Panc1 (cell line): ENCODE measurements at regions not wholly inside any gene's neighbourhood (a gene's known extent, or its start where the extent isn't known, plus 50 kb on each side); places are given as distances from the start of the nearest gene placed in this dataset.

Source experiments
- ATAC-seq: fragments of 200-7000 bp; cut with Tn5 transposase; 2 replicates; pipeline ENCODE4 v1.9.1; 2020; ENCODE audit warnings: mild to moderate bottlenecking, moderate library complexity
- BruUV-seq: library from RNA; stranded (reverse); fragments of 400-500 nt; replicated peaks from 2 replicates; lab custom pipeline; 2021; lab: Mats Ljungman, UMichigan
- CTCF ChIA-PET: fragments of 300-600 bp; sonication (Branson Sonifier 250); formaldehyde crosslinking; loops from one replicate; lab custom pipeline; 2022; ENCODE audit warnings: antibody characterized with exemption; lab: Charles Lee
- POLR2A ChIA-PET: fragments of 300-600 bp; sonication (Branson Sonifier 250); formaldehyde crosslinking; loops from one replicate; lab custom pipeline; 2022; ENCODE audit warnings: antibody characterized with exemption; lab: Charles Lee
- DNase-seq: peaks from one replicate; pipeline ENCODE4 v3.0.0-alpha.2; 2010; ENCODE audit warnings: low read depth, low spot score
- H3K27ac ChIP-seq: 2 replicates; pipeline ENCODE4 v1.5.1; 2011; ENCODE audit warnings: mild to moderate bottlenecking, low read length, inconsistent platforms
- H3K27me3 ChIP-seq: fragments of 200-500 bp; sonication (Bioruptor generic); 2 replicates; pipeline ENCODE4 v1.6.0; 2014; ENCODE audit warnings: low read length, inconsistent platforms; ENCODE audit not compliant: control insufficient read depth, insufficient read depth
- H3K36me3 ChIP-seq: fragments of 200-500 bp; sonication (Bioruptor generic); 2 replicates; pipeline ENCODE4 v1.5.1; 2014; ENCODE audit warnings: inconsistent platforms, mild to moderate bottlenecking, low read length, moderate library complexity; ENCODE audit not compliant: control insufficient read depth, insufficient read depth
- H3K4me1 ChIP-seq: 2 replicates; pipeline ENCODE4 v1.5.1; 2011; ENCODE audit warnings: inconsistent platforms, mild to moderate bottlenecking, low read length, moderate library complexity; ENCODE audit not compliant: control insufficient read depth, insufficient read depth
- H3K4me3 ChIP-seq, 2 experiments: 2 replicates each; pipeline ENCODE4 v1.5.1; 2011 to 2012; ENCODE audit warnings: low read depth in 2 of 2, low read length in 2 of 2, mild to moderate bottlenecking in 2 of 2, inconsistent platforms in 1 of 2, moderate library complexity in 1 of 2
- H3K9me3 ChIP-seq: fragments of 200-500 bp; sonication (Bioruptor generic); 2 replicates; pipeline ENCODE4 v1.5.1; 2014; ENCODE audit warnings: low read depth, mild to moderate bottlenecking, inconsistent platforms, low read length, moderate library complexity; ENCODE audit not compliant: control insufficient read depth, insufficient read depth
- CTCF ChIP-seq: fragments of 450-650 bp; IDR thresholded peaks from 2 replicates; pipeline ENCODE4 v1.5.1; 2017; ENCODE audit warnings: mild to moderate bottlenecking
- POLR2AphosphoS5 ChIP-seq: IDR thresholded peaks from 2 replicates; pipeline ENCODE4 v1.6.1; 2012; ENCODE audit warnings: mild to moderate bottlenecking, low read depth, low read length, moderate library complexity
- REST ChIP-seq, 2 experiments: IDR thresholded peaks; 2 replicates each; pipeline ENCODE4 v1.6.1; 2011 to 2012; ENCODE audit warnings: low read depth in 2 of 2, control low read depth in 1 of 2, low read length in 1 of 2, mild to moderate bottlenecking in 1 of 2, moderate library complexity in 1 of 2; ENCODE audit not compliant: insufficient read depth in 1 of 2
- SIN3A ChIP-seq: IDR thresholded peaks from 2 replicates; pipeline ENCODE4 v1.6.1; 2012; ENCODE audit warnings: low read depth, mild to moderate bottlenecking, low read length, moderate library complexity, borderline replicate concordance; ENCODE audit not compliant: insufficient read depth
- TCF7L2 ChIP-seq: IDR thresholded peaks from 2 replicates; pipeline ENCODE4 v1.6.1; 2011; ENCODE audit warnings: mild to moderate bottlenecking, low read depth, low read length, inconsistent platforms
- in situ Hi-C: cut with HindIII; loops from 2 replicates; pipeline ENCODE4 v1.10.0; 2016; ENCODE audit warnings: low sequenced_read_pairs, low pct_unique_long_range_greater_than_20kb
- intact Hi-C: fragments of 100-400 bp; cut with micrococcal nuclease; formaldehyde crosslinking; loops from one replicate; pipeline ENCODE4 v1.10.0; 2022; ENCODE audit not compliant: unreplicated experiment

GRCh38 chr6:159464816-159465215, 228.2 kb downstream of the SOD2 start:
- TF ChIP-seq TCF7L2: no peak
- TF ChIP-seq SIN3A: no peak
- H3K27ac ChIP-seq: no peak overlapping the region
- ChIA-PET POLR2A (interaction anchor here (0.7 kb wide), 1 partner anchor 75 kb away, joined by 3 read pairs; no protein-coding TSS in a partner anchor), CTCF (no interaction called here)
- no peaks in the 10 kb centered on the region for H3K27me3 ChIP-seq
- in situ Hi-C loops (no loop called here), intact Hi-C loops (loop anchor here (10.0 kb wide), 1 partner anchor 240 kb away; no protein-coding TSS in a partner anchor)
- DNase-seq (no peak), ATAC-seq (no peak)
- no peak overlapping the region for H3K4me3 ChIP-seq
- no TSS peak for BruUV-seq
- no peaks in the 10 kb centered on the region for H3K4me1 ChIP-seq
- no peaks in the 10 kb centered on the region for H3K9me3 ChIP-seq
- no peaks in the 10 kb centered on the region for H3K36me3 ChIP-seq

GRCh38 chr6:159463119-159463829, 229.8 kb downstream of the SOD2 start:
- ATAC-seq: no peak
- ChIA-PET CTCF (no interaction called here), POLR2A (no interaction called here)
- TF ChIP-seq POLR2AphosphoS5: no peak
- TF ChIP-seq TCF7L2: no peak
- no peak for TF ChIP-seq REST (IDR thresholded peaks at IDR 0.05; ENCODE audit: insufficient read depth in 1 of 2, low read depth in 2 of 2, low read length in 1 of 2)
- peak; percentile 50 for TF ChIP-seq CTCF
- TF ChIP-seq SIN3A: no peak
- Histone ChIP-seq H3K27me3 (no peaks in the 10 kb centered on the region), H3K36me3 (no peaks in the 10 kb centered on the region), H3K27ac (no peak overlapping the region), H3K4me1 (no peaks in the 10 kb centered on the region), H3K9me3 (no peaks in the 10 kb centered on the region), H3K4me3 (no peak overlapping the region)
- in situ Hi-C loops: no loop called here
- DNase-seq: no peak
- no TSS peak for BruUV-seq
- intact Hi-C loops: loop anchor here (10.0 kb wide), 1 partner anchor 238 kb away; no protein-coding TSS in a partner anchor

- BruUV-seq: no TSS peak
- intact Hi-C loops: loop anchor here (10.0 kb wide), 1 partner anchor 238 kb away; no protein-coding TSS in a partner anchor
- CTCF ChIA-PET: no interaction called here
Measured at GRCh38 chr6:159462431-159462830, 230.6 kb downstream of the SOD2 start.

More at GRCh38 chr6:159462431-159462830, 230.6 kb downstream of the SOD2 start:
- no peaks in the 10 kb centered on the region for H3K36me3 ChIP-seq
- no peaks in the 10 kb centered on the region for H3K9me3 ChIP-seq
- ATAC-seq (no peak), DNase-seq (no peak)
- no peaks in the 10 kb centered on the region for H3K27me3 ChIP-seq
- no peak overlapping the region for H3K27ac ChIP-seq
- in situ Hi-C loops: no loop called here
- TF ChIP-seq SIN3A: no peak
- TF ChIP-seq TCF7L2: no peak
- no peak for TF ChIP-seq CTCF
- TF ChIP-seq POLR2AphosphoS5: no peak
- no peak for TF ChIP-seq REST (IDR thresholded peaks at IDR 0.05; ENCODE audit: insufficient read depth in 1 of 2, low read depth in 2 of 2, low read length in 1 of 2)
- no peak overlapping the region for H3K4me3 ChIP-seq
- no peaks in the 10 kb centered on the region for H3K4me1 ChIP-seq
- POLR2A ChIA-PET: no interaction called here
